ENCODE measurements at regions not wholly inside any gene's neighbourhood (a gene's known extent, or its start where the extent isn't known, plus 50 kb on each side); places are given as distances from the start of the nearest gene placed in this dataset.

GRCh38 chr3:95789111-95789510 is 1025.3 kb upstream of the EPHA6 start:
- no peak for TF ChIP-seq CTCF (IDR thresholded peaks at IDR 0.05; ENCODE audit: low read length)
- TF ChIP-seq EZH2 (IDR thresholded peaks at IDR 0.05; ENCODE audit: borderline replicate concordance, low read length), result no peak
